ENCODE measurements at regions not wholly inside any gene's neighbourhood (a gene's known extent, or its start where the extent isn't known, plus 50 kb on each side); places are given as distances from the start of the nearest gene placed in this dataset.

DNA sequence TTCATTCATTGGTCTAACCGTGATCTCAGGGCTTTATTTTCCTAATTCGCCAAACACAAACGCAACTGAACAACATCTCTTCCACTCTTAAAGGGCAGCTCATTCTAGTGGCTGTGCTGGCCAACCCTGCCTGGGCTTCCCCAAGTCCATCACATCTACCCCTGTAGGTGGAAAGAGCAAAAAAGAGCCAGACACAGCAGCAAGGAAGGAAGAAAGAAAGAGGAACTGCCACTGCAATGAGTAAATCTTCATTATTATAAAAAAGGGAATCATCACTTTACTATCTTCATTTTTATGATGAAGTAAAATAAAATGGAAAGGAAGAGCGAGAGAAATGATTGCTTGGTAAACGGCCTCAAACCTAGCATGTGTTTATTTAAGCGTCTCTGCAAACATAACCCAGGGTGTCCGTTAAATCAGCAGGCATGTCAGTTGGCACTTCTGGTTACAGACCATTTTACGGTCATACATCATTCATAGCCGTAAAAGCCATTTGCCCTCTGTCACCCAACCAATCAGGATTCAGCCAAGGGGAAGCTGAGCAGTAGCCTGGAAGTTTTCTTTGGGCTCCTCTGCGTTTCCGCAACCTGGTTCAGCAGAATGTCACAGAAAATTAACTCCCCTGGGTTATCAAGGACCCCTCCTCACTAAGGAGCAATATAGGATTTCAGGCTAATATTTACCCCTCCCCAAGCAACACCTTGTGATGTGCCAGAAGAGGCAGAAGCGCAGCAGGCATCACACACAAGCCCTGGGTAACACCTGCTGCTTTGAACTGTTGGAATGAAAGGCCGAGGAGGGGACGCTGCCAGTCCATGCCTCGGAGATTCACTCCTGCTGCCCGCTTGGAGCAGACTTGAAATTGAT lies 234.0 kb downstream of the SNX10 start:
- Histone ChIP-seq H3K27me3 (no peaks in the 10 kb centered on the region), H3K9me3 (no peaks in the 10 kb centered on the region), H3K4me3 (no peak overlapping the region), H3K4me1 (no peaks in the 10 kb centered on the region), H3K27ac (no peak overlapping the region), H3K36me3 (ENCODE audit: low read depth, missing control alignments) (no peaks in the 10 kb centered on the region)
- DNase-seq = no peak
- intact Hi-C loops (cut with DNase I; ENCODE audit: low total_unique reads) = no loop called here
- 68 to 71% methylated on average over 16 of the region's 16 CpGs for WGBS, 2 donors
- TF ChIP-seq CTCF (IDR thresholded peaks at IDR 0.05) (no peak), POLR2A (IDR thresholded peaks at IDR 0.05) (no peak)

GRCh38 chr7:26526265-26526587 lies 234.6 kb downstream of the SNX10 start:
- no peak for DNase-seq
- no peaks in the 10 kb centered on the region for H3K36me3 ChIP-seq (ENCODE audit: low read depth, missing control alignments)
- TF ChIP-seq CTCF (IDR thresholded peaks at IDR 0.05) = no peak
- no peak for TF ChIP-seq POLR2A (IDR thresholded peaks at IDR 0.05)
- no peaks in the 10 kb centered on the region for H3K9me3 ChIP-seq
- no peak overlapping the region for H3K27ac ChIP-seq
- H3K27me3 ChIP-seq = no peaks in the 10 kb centered on the region
- WGBS, 2 donors = 32 to 47% methylated on average over 4 of the region's 4 CpGs
- no peaks in the 10 kb centered on the region for H3K4me1 ChIP-seq
- no peak overlapping the region for H3K4me3 ChIP-seq
- intact Hi-C loops (cut with DNase I; ENCODE audit: low total_unique reads) = no loop called here

DNA sequence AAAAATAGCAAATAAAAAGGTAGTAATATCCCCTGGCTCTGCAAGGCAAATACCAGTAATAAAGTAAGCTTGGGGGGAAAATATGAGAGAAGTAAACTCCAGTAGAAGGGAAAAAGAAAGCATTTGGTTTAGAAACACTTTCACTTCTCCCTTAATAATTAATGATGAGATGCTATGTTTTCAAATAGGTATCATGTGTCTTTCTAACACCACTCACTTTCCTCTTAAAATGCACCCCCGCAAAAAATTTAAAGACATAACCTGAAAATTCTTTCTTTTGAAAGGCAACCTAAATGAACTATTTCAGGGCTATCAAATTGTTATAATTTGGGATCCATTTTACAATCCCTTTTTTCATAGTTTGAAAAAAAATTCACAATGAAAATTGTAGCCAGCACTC lies 240.3 kb downstream of the SNX10 start:
- Histone ChIP-seq H3K27me3 (no peaks in the 10 kb centered on the region), H3K4me3 (no peak overlapping the region), H3K36me3 (ENCODE audit: low read depth, missing control alignments) (no peaks in the 10 kb centered on the region), H3K9me3 (no peaks in the 10 kb centered on the region), H3K4me1 (no peaks in the 10 kb centered on the region), H3K27ac (no peak overlapping the region)
- no peak for DNase-seq
- TF ChIP-seq POLR2A (IDR thresholded peaks at IDR 0.05) (no peak), CTCF (IDR thresholded peaks at IDR 0.05) (no peak)
- 94 to 97% methylated on average over 1 of the region's 1 CpG for WGBS, 2 donors
- intact Hi-C loops (cut with DNase I; ENCODE audit: low total_unique reads) = no loop called here

GRCh38 chr7:26532471-26532870 lies 240.8 kb downstream of the SNX10 start:
- Histone ChIP-seq H3K27ac (no peak overlapping the region), H3K36me3 (ENCODE audit: low read depth, missing control alignments) (no peaks in the 10 kb centered on the region), H3K4me3 (no peak overlapping the region), H3K4me1 (no peaks in the 10 kb centered on the region), H3K27me3 (no peaks in the 10 kb centered on the region), H3K9me3 (no peaks in the 10 kb centered on the region)
- TF ChIP-seq POLR2A (IDR thresholded peaks at IDR 0.05) (no peak), CTCF (IDR thresholded peaks at IDR 0.05) (no peak)
- intact Hi-C loops (cut with DNase I; ENCODE audit: low total_unique reads) = no loop called here
- no peak for DNase-seq
- 86 to 98% methylated on average over 1 of the region's 1 CpG for WGBS, 2 donors

DNA sequence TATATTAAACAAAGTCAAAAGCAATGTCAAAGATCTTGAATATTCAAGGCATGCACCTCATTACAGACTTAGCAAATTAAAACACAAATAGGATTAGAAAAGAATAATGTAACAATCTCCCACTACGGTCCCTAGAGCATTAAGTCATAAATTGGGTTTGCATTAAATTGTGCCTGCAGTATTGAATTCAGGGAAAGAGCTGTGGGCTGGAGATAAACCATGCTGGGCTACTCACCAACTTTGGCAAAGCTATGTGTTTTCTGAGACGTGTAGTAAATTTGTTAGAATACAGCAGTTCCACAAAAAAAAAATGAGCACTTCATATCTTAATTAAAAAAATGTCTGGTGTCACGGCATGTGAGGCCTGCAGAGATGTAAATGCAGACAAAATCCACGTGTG lies 241.6 kb downstream of the SNX10 start:
- Histone ChIP-seq H3K4me1 (no peaks in the 10 kb centered on the region), H3K4me3 (no peak overlapping the region), H3K9me3 (no peaks in the 10 kb centered on the region), H3K36me3 (ENCODE audit: low read depth, missing control alignments) (no peaks in the 10 kb centered on the region), H3K27me3 (no peaks in the 10 kb centered on the region), H3K27ac (no peak overlapping the region)
- no peak for DNase-seq
- intact Hi-C loops (cut with DNase I; ENCODE audit: low total_unique reads) = no loop called here
- TF ChIP-seq POLR2A (IDR thresholded peaks at IDR 0.05) (no peak), CTCF (IDR thresholded peaks at IDR 0.05) (no peak)
- 48 to 56% methylated on average over 4 of the region's 4 CpGs for WGBS, 2 donors

Data from testis (tissue), 2 donors.